ENCODE measurements at regions not wholly inside any gene's neighbourhood (a gene's known extent, or its start where the extent isn't known, plus 50 kb on each side); places are given as distances from the start of the nearest gene placed in this dataset.

DNA sequence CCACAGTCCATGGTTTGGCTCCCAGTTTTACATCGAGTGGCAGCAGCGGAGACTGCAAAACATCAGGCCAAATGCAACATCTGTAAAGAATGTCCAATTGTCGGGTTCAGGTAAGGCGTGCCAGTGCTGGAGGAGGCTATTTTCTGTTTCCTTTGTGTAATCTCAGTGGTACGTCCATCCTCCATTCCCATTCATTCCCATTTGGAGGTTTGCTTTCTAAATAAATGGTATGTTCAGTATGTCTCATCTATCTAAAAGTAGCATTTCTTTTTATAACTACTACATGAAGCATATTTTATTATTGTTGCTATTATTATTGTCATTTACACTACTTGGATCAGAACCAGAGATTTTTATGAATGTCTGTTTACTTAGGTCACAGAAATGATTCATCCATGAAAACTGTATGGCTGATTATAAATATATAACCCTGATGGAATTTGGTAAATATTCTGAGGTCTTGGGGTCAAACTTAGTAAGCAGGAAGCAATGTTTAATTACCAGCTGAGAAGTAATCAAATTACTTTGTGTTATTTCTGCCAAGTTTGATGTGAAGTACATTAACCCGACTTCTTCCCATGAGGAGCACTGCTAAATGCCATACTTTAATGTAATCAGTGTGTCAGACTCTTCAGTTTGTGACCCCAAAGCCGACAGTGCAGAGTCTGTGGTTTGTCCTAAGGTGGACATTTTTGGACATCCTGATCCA lies 512.9 kb downstream of the UTRN start:
- Histone ChIP-seq H3K79me2 (ENCODE audit: insufficient read depth, low read length) (no peaks in the 10 kb centered on the region), H3K27me3 (ENCODE audit: insufficient read depth, low read length) (no peaks in the 10 kb centered on the region), H3K27ac (ENCODE audit: low read depth, low read length, poor library complexity, severe bottlenecking) (no peak overlapping the region), H2AFZ (ENCODE audit: low read length) (no peak overlapping the region), H3K36me3 (ENCODE audit: insufficient read depth, low read length) (no peaks in the 10 kb centered on the region), H3K4me3 (ENCODE audit: low read depth, low read length, poor library complexity, severe bottlenecking) (no peak overlapping the region), H3K4me1 (ENCODE audit: insufficient read depth, low read length, severe bottlenecking) (no peaks in the 10 kb centered on the region), H3K4me2 (ENCODE audit: low read length) (no peak overlapping the region), H3K9ac (ENCODE audit: low read length) (no peak overlapping the region), H4K20me1 (ENCODE audit: insufficient read depth, low read length) (no peaks in the 10 kb centered on the region), H3K9me2 (ENCODE audit: low read depth, low read length) (no peaks in the 10 kb centered on the region), H3F3A (ENCODE audit: insufficient read depth, low read length) (no peaks in the 10 kb centered on the region), H3K9me3 (ENCODE audit: low read length) (no peaks in the 10 kb centered on the region)
- TF ChIP-seq EZH2 (IDR thresholded peaks at IDR 0.05; ENCODE audit: borderline replicate concordance, low read length) = no peak
- TF ChIP-seq, protein P1, sequence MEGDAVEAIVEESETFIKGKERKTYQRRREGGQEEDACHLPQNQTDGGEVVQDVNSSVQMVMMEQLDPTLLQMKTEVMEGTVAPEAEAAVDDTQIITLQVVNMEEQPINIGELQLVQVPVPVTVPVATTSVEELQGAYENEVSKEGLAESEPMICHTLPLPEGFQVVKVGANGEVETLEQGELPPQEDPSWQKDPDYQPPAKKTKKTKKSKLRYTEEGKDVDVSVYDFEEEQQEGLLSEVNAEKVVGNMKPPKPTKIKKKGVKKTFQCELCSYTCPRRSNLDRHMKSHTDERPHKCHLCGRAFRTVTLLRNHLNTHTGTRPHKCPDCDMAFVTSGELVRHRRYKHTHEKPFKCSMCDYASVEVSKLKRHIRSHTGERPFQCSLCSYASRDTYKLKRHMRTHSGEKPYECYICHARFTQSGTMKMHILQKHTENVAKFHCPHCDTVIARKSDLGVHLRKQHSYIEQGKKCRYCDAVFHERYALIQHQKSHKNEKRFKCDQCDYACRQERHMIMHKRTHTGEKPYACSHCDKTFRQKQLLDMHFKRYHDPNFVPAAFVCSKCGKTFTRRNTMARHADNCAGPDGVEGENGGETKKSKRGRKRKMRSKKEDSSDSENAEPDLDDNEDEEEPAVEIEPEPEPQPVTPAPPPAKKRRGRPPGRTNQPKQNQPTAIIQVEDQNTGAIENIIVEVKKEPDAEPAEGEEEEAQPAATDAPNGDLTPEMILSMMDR (IDR thresholded peaks at IDR 0.05; ENCODE audit: low read length) = no peak

DNA sequence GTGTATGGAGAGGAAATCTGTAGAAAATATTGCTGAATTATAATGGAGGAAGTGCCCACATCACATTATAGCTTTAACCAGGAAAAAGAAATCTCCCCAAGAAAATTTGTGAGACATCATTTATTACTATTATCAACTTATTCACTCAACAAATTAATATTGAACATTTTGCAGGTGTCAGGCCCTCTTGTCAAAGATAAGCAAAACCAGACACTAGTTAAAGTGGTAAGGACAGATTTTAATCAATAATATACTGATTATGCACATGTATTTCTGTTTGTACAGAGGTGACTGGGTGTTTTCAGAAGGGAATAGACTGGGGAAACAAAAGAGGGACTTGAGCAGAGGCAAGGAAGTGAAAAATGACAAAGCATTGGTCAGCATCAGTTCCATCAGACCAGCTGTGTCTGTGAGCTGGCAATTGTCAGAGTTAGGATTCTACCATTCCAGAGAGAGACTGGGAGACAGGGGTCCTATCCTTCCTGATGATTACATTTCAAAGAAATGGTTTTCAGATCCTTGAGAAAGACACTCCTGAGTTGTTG lies 519.2 kb downstream of the UTRN start:
- Histone ChIP-seq H3K36me3 (ENCODE audit: insufficient read depth, low read length) (no peaks in the 10 kb centered on the region), H3K4me2 (ENCODE audit: low read length) (no peak overlapping the region), H3K79me2 (ENCODE audit: insufficient read depth, low read length) (no peaks in the 10 kb centered on the region), H4K20me1 (ENCODE audit: insufficient read depth, low read length) (no peaks in the 10 kb centered on the region), H3K9me2 (ENCODE audit: low read depth, low read length) (no peaks in the 10 kb centered on the region), H3K27me3 (ENCODE audit: insufficient read depth, low read length) (no peaks in the 10 kb centered on the region), H3K9me3 (ENCODE audit: low read length) (no peaks in the 10 kb centered on the region), H3K4me1 (ENCODE audit: insufficient read depth, low read length, severe bottlenecking) (no peaks in the 10 kb centered on the region), H3F3A (ENCODE audit: insufficient read depth, low read length) (no peaks in the 10 kb centered on the region), H2AFZ (ENCODE audit: low read length) (no peak overlapping the region), H3K27ac (ENCODE audit: low read depth, low read length, poor library complexity, severe bottlenecking) (no peak overlapping the region), H3K4me3 (ENCODE audit: low read depth, low read length, poor library complexity, severe bottlenecking) (no peak overlapping the region), H3K9ac (ENCODE audit: low read length) (no peak overlapping the region)
- TF ChIP-seq EZH2 (IDR thresholded peaks at IDR 0.05; ENCODE audit: borderline replicate concordance, low read length) = no peak
- TF ChIP-seq, protein P1 (IDR thresholded peaks at IDR 0.05; ENCODE audit: low read length) = no peak

DNA sequence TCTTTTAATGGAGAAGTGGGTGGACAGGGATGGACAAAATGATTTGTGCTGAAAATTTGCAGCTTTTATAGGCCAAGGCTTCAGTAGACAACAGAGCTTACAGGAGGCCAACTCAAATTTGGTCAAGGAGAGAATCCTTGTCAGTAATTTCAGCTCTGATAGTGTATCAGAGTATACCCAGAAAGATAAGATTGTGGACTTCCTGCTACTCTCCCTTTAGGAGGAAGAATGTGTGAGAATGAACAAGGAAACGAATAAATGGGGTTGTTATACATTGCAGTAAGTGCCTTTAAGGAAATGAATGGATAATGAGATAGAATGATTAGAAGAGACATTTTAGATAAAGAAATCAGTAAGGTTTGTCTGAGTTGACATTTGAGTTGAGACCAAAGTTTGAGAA lies 519.9 kb downstream of the UTRN start:
- TF ChIP-seq, protein P1 (IDR thresholded peaks at IDR 0.05; ENCODE audit: low read length) = no peak
- no peak for TF ChIP-seq EZH2 (IDR thresholded peaks at IDR 0.05; ENCODE audit: borderline replicate concordance, low read length)
- H3F3A ChIP-seq (ENCODE audit: insufficient read depth, low read length) = no peaks in the 10 kb centered on the region
- no peak overlapping the region for H3K4me2 ChIP-seq (ENCODE audit: low read length)
- no peaks in the 10 kb centered on the region for H3K9me2 ChIP-seq (ENCODE audit: low read depth, low read length)
- no peak overlapping the region for H3K9ac ChIP-seq (ENCODE audit: low read length)
- H3K4me1 ChIP-seq (ENCODE audit: insufficient read depth, low read length, severe bottlenecking) = no peaks in the 10 kb centered on the region
- no peaks in the 10 kb centered on the region for H3K27me3 ChIP-seq (ENCODE audit: insufficient read depth, low read length)
- no peaks in the 10 kb centered on the region for H3K9me3 ChIP-seq (ENCODE audit: low read length)
- no peaks in the 10 kb centered on the region for H3K36me3 ChIP-seq (ENCODE audit: insufficient read depth, low read length)
- H3K4me3 ChIP-seq (ENCODE audit: low read depth, low read length, poor library complexity, severe bottlenecking) = no peak overlapping the region
- H2AFZ ChIP-seq (ENCODE audit: low read length) = no peak overlapping the region
- no peak overlapping the region for H3K27ac ChIP-seq (ENCODE audit: low read depth, low read length, poor library complexity, severe bottlenecking)
- H4K20me1 ChIP-seq (ENCODE audit: insufficient read depth, low read length) = no peaks in the 10 kb centered on the region
- no peaks in the 10 kb centered on the region for H3K79me2 ChIP-seq (ENCODE audit: insufficient read depth, low read length)

Measured in OCI-LY1 (cell line).